Stimulated activated naive CD8-positive, alpha-beta T cell treated with anti-CD3 and anti-CD28 coated beads, Interleukin-15, Interleukin-2, amounts not matched to agents 100 ng/mL and 50 ng/mL, for 24 hours (primary cell): ENCODE measurements at regions not wholly inside any gene's neighbourhood (a gene's known extent, or its start where the extent isn't known, plus 50 kb on each side); places are given as distances from the start of the nearest gene placed in this dataset.
"Not testable (repeated sequence)": the region's sequence is repeated elsewhere in the genome, so short reads cannot be mapped to it uniquely, and the experiment has no call there.

ENCODE experiments used
- H3K27ac Mint-ChIP-seq: one replicate; pipeline ENCODE4 v1.8.0; 2021; ENCODE audit warnings: mild to moderate bottlenecking, mixed read lengths
- H3K27me3 Mint-ChIP-seq: one replicate; pipeline ENCODE4 v1.8.0; 2021; ENCODE audit warnings: mixed read lengths
- H3K36me3 Mint-ChIP-seq: one replicate; pipeline ENCODE4 v1.8.0; 2021; ENCODE audit warnings: low read depth, mixed read lengths
- H3K4me1 Mint-ChIP-seq: one replicate; pipeline ENCODE4 v1.8.0; 2021; ENCODE audit warnings: low read depth, mixed read lengths
- H3K4me3 Mint-ChIP-seq: one replicate; pipeline ENCODE4 v1.8.0; 2021; ENCODE audit warnings: mild to moderate bottlenecking, mixed read lengths
- H3K9me3 Mint-ChIP-seq: one replicate; pipeline ENCODE4 v1.8.0; 2021; ENCODE audit warnings: mixed read lengths

DNA sequence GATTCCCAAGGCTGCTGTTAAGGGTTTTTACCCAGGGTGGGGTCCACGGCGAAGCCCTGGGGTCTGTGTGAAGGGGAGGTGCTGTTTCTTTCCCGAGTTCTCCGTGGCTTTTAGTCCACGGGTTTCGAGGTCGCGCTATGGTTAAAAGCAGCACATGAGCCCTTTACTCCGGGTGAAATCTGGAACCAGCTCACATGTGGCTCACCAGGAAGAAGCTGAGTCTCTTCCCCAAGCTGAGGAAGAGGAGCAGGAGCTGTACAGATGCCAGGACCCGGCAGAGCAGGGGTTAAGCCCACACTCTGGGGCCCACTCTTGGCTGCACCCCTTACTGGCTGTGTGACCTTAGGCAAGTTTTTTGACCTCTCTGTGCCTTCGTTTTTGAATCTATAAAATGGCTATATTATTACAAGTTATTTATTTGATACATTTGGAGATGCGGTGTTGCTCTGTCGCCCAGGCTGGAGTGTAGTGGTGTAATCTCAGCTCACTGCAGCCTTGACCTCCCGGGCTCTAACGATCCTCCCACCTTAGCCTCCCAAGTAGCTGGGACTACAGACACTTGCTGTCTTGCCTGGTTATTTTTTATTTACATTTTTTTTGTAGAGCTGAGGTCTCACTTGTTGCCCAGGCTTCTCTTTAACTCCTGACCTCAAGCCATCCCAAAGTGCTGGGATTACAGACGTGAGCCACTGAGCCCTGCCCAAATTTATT, 266.3 kb downstream of the AACS start:
- Mint-ChIP-seq H3K9me3 (no peaks in the 10 kb centered on the region), H3K27me3 (peaks cover 26% of the 10 kb centered on the region), H3K27ac (no peak overlapping the region), H3K4me3 (no peak overlapping the region), H3K36me3 (no peaks in the 10 kb centered on the region), H3K4me1 (no peaks in the 10 kb centered on the region)

DNA sequence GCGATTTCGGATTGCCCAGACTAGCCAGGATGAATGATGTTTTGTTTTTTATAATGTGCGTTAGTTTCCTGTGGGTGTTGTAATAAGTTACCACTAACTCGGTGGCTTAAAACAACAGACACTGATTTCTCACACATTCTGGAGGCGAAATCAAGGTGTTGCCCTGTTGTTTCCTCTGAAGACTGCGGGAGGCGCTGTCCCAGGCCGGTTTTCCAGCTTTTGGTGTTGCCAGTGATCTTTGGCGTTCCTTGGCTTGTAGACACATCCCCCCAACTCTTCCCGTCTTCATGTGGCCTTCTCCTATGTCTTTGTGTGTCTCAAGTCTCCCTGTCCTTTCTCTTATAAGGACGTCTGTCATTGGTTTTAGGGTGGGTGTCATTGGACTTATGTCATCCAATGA, 267.7 kb downstream of the AACS start:
- H3K36me3 Mint-ChIP-seq: no peaks in the 10 kb centered on the region
- no peak overlapping the region for H3K4me3 Mint-ChIP-seq
- H3K4me1 Mint-ChIP-seq: no peaks in the 10 kb centered on the region
- H3K27ac Mint-ChIP-seq: no peak overlapping the region
- H3K27me3 Mint-ChIP-seq: peaks cover 30% of the 10 kb centered on the region
- no peaks in the 10 kb centered on the region for H3K9me3 Mint-ChIP-seq

DNA sequence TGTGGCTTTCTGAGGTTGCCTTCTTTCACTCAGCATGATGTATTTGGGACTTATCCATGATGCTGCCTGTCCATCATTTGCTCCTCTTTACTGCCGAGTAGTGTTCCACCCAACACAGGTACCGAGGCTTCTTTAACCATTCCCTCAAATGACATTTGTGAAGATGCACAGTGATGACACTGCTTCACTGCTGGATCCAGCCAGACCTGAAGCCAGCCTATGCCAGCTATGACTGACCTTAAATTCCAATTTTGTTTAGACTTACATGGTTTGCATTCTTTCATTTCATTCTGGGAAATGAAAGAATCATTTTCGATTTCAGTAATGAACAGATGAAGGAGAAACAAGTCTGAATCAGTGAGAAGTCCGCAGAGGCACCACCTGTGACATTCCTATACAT, 271.0 kb downstream of the AACS start:
- Mint-ChIP-seq H3K4me3 (no peak overlapping the region), H3K27ac (no peak overlapping the region), H3K4me1 (no peaks in the 10 kb centered on the region), H3K9me3 (no peaks in the 10 kb centered on the region), H3K36me3 (no peaks in the 10 kb centered on the region), H3K27me3 (peaks cover 21% of the 10 kb centered on the region)

DNA sequence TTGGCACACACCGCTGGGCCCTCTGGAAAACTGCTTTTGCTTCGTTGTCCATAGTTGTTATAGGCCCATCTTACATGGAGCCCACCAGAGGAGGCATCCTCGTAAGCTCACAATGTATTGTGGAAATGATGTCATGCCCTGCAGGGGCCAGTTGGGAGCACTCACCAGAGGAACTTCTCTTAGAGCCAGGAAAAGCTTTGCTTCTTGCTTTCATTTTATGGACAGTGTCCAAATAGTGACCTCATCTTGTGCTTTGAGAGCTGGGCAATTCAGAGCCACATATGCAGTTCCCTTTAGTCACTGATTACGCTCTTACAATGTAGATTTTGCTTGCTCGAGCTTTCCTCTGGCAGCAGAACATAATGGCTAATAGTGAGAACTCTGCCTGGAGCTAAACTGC, 275.6 kb downstream of the AACS start:
- no peak overlapping the region for H3K4me3 Mint-ChIP-seq
- H3K4me1 Mint-ChIP-seq: no peaks in the 10 kb centered on the region
- peaks cover 14% of the 10 kb centered on the region for H3K27me3 Mint-ChIP-seq
- H3K9me3 Mint-ChIP-seq: no peaks in the 10 kb centered on the region
- H3K36me3 Mint-ChIP-seq: no peaks in the 10 kb centered on the region
- no peak overlapping the region for H3K27ac Mint-ChIP-seq

DNA sequence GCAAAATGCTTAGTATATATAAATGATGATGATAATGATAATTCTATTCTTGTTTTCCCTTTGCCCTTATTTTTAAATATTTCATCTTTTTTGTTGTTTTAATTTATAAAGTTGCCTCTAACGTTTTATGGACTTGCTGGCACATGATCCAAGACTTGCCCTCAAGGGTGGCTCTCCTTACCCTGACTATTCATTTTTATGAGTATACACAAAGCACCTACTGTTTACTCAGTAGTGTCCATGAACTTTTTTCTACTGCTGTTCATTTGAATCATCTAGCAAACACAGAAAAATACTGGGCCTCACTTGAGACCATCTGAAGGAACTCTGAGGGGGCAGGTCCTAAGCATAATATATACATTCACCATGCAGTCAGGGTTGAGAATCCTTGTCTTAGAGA, 276.2 kb downstream of the AACS start:
- Mint-ChIP-seq H3K27me3 (peaks cover 12% of the 10 kb centered on the region), H3K4me1 (no peaks in the 10 kb centered on the region), H3K36me3 (no peaks in the 10 kb centered on the region), H3K4me3 (no peak overlapping the region), H3K9me3 (no peaks in the 10 kb centered on the region), H3K27ac (no peak overlapping the region)

DNA sequence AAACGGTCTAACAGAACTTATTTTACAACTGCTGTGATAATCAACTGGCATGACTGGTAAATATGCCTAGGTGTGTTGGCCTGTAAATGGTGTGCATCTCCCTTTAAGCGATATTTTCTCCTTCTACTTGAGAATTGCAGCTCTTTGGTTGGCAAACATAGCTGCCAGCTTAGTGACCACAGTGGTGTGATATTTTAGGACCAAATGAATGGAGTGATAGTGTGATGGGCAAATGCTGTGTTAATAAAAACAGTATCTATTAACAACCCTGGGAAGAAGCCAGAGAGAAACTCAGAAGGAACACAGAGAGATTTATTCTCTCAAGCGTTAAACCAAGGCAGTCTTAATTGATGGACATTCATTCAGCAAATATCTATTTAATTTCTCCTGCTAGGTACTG, 278.4 kb downstream of the AACS start:
- H3K4me1 Mint-ChIP-seq: no peaks in the 10 kb centered on the region
- no peak overlapping the region for H3K27ac Mint-ChIP-seq
- H3K36me3 Mint-ChIP-seq: no peaks in the 10 kb centered on the region
- H3K9me3 Mint-ChIP-seq: no peaks in the 10 kb centered on the region
- no peak overlapping the region for H3K4me3 Mint-ChIP-seq
- peaks cover 10% of the 10 kb centered on the region for H3K27me3 Mint-ChIP-seq

DNA sequence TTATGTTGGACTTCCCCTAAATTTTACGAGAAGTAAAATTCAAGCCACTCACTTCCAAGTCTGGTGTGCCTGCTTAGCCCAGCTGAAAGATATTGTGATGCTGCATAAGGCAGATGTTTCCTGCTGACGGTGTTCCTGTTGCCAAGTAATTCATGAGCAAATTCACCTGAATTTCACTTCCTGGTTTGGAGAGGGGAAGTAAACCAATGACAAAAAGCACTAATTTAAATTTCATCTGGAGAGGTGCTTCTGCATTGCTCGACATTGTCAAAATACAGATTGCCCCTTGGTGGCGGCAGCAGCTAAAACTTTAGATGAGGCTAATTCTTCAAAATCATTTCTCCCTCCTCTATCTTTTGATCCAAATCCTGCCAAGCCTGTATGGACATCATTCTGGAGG, 281.1 kb downstream of the AACS start:
- no peaks in the 10 kb centered on the region for H3K36me3 Mint-ChIP-seq
- no peaks in the 10 kb centered on the region for H3K4me1 Mint-ChIP-seq
- H3K9me3 Mint-ChIP-seq: no peaks in the 10 kb centered on the region
- H3K4me3 Mint-ChIP-seq: no peak overlapping the region
- H3K27ac Mint-ChIP-seq: no peak overlapping the region
- H3K27me3 Mint-ChIP-seq: peaks cover 10% of the 10 kb centered on the region

DNA sequence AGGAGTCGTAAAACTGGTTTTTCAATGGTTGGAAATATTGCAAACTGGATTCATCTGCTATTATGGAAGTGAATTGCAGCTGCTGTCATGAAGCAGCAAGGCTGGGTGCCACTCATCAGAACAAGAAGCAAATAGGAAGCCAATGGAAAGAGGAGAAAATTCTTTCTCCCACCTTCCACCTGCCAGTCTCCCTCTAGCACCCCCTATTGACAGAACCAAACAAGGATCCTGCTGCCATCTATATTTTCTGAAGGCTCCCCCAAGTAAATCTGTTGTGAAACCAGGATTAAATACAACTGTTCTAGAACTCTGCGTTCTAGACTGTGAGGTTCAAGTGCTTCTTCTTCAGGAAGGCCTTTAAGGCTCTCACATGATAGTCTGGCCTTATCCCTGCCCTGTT, 286.6 kb downstream of the AACS start:
- Mint-ChIP-seq H3K27me3 (peaks cover 6% of the 10 kb centered on the region), H3K4me3 (no peak overlapping the region)

DNA sequence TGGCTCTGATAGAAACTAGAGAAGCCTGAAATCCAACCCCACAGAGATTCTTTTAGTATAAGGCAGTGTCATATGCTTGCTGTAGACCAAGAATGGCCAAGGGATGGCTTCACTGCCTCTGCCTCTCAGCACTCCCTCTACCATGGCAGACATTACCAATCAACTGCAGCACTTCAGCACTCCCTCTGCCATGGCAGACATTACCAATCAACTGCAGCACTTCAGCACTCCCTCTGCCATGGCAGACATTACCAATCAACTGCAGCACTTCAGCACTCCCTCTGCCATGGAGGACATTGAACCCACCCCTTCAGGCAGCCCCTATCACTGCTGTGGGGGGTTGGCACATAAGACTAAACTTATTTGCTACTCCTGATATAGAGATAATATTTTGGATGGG, 287.8 kb downstream of the AACS start:
- H3K36me3 Mint-ChIP-seq, H3K4me1 Mint-ChIP-seq, H3K27me3 Mint-ChIP-seq, H3K9me3 Mint-ChIP-seq, H3K4me3 Mint-ChIP-seq, H3K27ac Mint-ChIP-seq: not testable (repeated sequence)

More for the DNA sequence above, 286.6 kb downstream of the AACS start:
- Mint-ChIP-seq H3K36me3 (no peaks in the 10 kb centered on the region), H3K27ac (no peak overlapping the region), H3K4me1 (no peaks in the 10 kb centered on the region), H3K9me3 (no peaks in the 10 kb centered on the region)

DNA sequence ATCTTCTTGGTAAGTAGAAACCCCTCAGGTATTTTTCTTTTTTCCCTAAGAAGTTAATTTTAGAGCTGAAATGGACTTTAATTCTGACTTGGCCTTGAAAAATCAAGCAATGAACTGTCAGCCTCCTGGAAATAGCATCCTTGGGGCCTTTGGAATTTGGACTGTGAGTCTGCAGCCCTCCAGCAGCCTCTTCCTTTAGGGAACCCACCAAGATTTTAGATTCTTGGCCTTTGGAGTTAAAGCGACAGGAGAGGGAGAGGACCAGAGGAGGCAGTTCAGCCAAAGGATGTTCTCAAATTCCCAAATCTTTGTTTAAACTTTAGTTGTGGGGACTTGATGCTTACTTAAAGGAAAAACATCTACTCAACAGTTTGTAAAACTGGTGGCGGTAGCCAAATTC, 288.6 kb downstream of the AACS start:
- Mint-ChIP-seq H3K4me3 (no peak overlapping the region), H3K27me3 (peaks cover 3% of the 10 kb centered on the region), H3K27ac (no peak overlapping the region), H3K9me3 (no peaks in the 10 kb centered on the region), H3K36me3 (no peaks in the 10 kb centered on the region), H3K4me1 (no peaks in the 10 kb centered on the region)

DNA sequence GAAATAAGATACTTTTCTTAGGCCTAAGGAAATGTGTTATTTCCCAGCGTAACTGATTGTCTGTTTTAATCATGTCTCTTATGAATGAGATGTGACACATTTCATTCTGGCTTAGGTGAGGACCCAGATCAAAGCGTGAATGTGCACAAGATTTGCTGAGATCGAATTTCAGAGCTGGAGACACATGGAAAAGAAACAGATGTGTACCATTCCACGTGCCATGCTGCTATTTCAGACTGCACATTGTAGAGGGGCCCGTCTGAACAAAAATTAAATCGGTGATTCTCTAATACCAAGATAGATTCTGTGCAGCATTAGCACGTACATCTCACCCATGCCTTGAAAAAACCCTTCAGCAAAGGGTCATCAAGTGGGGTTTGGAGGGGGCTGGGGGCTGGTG, 290.4 kb downstream of the AACS start:
- Mint-ChIP-seq H3K4me3 (no peak overlapping the region), H3K9me3 (no peaks in the 10 kb centered on the region), H3K4me1 (no peaks in the 10 kb centered on the region), H3K36me3 (no peaks in the 10 kb centered on the region), H3K27ac (no peak overlapping the region), H3K27me3 (no peaks in the 10 kb centered on the region)

DNA sequence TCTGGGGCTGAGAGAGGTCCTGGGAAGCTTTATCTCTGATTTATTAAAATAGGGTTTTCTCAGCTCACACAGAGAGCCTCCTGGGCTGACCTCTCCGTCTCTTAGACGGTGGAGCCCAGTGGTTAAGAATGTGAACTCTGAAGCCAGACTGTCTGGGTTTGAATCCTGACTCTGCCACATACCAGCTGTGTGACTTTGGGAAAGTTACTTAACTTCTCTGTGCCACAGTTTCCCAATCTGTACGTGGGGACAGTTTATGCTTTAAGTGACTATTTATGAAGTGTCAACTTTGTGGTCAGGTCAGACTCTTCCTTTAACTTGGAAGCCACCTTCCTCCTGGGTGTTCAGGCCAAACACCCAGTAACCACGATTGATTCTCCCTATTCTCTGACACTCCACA, 290.9 kb downstream of the AACS start:
- Mint-ChIP-seq H3K9me3 (no peaks in the 10 kb centered on the region), H3K27ac (no peak overlapping the region), H3K4me1 (no peaks in the 10 kb centered on the region), H3K4me3 (no peak overlapping the region), H3K36me3 (no peaks in the 10 kb centered on the region), H3K27me3 (no peaks in the 10 kb centered on the region)

DNA sequence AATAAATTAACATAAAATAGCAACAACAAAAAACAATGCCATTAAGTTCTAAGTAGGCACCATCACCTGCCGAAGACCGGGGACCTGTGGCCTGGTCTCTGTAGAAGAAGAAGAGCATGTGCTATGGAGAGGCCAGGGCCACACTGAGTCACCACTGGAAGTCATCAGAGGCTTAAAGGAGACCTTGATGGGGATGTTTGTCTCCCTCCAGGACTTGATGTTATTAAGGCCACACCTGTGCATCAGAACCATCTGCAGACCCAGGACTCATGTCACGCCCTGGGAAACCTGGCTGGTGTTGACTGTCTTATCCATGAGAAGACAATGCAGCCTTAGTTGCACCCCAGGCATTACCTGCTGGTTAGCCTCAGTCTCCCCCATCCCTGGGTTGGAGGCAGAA, 292.3 kb downstream of the AACS start:
- Mint-ChIP-seq H3K4me3 (no peak overlapping the region), H3K27me3 (peaks cover 2% of the 10 kb centered on the region), H3K27ac (no peak overlapping the region), H3K4me1 (no peaks in the 10 kb centered on the region), H3K9me3 (no peaks in the 10 kb centered on the region), H3K36me3 (no peaks in the 10 kb centered on the region)

DNA sequence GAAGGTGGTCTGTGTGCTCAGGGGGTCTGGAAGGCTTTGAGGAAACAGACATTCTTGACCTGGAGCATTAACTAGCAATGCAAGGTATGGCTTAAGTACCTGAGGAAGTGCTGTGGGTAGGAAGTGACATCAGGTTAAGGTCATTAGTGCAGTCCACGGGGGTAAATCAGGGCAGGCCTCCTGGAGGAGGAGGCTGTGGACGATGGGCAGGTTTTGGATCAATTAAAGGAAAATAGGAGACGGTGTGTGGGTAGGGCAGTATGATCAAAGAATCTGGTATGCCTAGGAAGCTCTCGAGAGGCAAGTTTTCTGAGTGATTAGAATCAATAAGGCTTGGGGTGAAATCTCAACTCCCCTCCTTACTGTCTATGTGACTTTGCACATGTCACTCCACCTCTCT, 295.3 kb downstream of the AACS start:
- Mint-ChIP-seq H3K27ac (no peak overlapping the region), H3K4me1 (no peaks in the 10 kb centered on the region), H3K9me3 (no peaks in the 10 kb centered on the region), H3K27me3 (peaks cover 4% of the 10 kb centered on the region), H3K4me3 (no peak overlapping the region), H3K36me3 (no peaks in the 10 kb centered on the region)

DNA sequence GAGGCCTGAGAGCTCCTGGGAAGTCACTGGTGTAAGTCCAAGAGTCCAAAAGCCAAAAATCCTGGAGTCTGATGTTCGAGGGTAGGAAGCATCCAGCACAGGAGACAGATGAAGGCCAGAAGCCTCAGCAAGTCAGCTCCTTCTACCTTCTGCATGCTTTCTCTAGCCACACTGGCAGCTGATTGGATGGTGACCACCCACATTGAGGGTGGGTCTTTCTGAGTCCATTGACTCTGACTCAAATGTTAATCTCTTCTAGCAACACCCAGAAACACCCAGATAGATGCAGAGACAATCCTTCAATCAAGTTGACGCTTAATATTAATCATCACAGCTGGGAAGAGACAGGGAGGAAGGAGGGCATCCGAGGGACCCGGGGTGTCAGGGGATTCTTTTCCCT, 305.8 kb downstream of the AACS start:
- Mint-ChIP-seq H3K4me3 (no peak overlapping the region), H3K36me3 (no peaks in the 10 kb centered on the region)

DNA sequence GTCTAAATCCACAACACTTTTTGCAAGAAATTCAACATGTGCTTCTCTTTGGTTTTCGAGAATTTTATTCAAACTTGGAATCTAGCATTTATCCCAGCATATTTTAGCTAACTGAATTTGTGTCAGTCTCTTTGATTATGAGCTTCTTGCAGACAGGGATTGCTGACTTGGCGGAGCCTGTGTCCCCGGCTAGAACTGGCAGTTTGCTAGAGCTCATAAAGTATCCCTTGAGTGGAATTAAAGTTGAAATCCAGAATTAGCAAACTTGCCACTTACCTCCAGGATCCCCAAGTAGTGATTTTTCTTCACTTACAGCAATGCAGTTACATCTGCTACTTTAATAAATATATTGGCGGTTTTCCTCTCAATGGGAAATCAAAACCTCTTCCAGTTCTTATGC, 306.9 kb downstream of the AACS start:
- Mint-ChIP-seq H3K9me3 (no peaks in the 10 kb centered on the region), H3K27ac (no peak overlapping the region), H3K27me3 (peaks cover 7% of the 10 kb centered on the region), H3K4me3 (no peak overlapping the region), H3K36me3 (no peaks in the 10 kb centered on the region), H3K4me1 (no peaks in the 10 kb centered on the region)

More for the DNA sequence above, 305.8 kb downstream of the AACS start:
- Mint-ChIP-seq H3K9me3 (no peaks in the 10 kb centered on the region), H3K27ac (no peak overlapping the region), H3K27me3 (peaks cover 7% of the 10 kb centered on the region), H3K4me1 (no peaks in the 10 kb centered on the region)
